GM18508 (cell line): ENCODE measurements at regions not wholly inside any gene's neighbourhood (a gene's known extent, or its start where the extent isn't known, plus 50 kb on each side); places are given as distances from the start of the nearest gene placed in this dataset.

Experiments
- ATAC-seq: cut with Tn5 transposase; IDR thresholded peaks from one replicate; pipeline ENCODE4 v1.9.1; 2021; ENCODE audit warnings: moderate number of reproducible peaks; ENCODE audit not compliant: insufficient read depth, unreplicated experiment

DNA sequence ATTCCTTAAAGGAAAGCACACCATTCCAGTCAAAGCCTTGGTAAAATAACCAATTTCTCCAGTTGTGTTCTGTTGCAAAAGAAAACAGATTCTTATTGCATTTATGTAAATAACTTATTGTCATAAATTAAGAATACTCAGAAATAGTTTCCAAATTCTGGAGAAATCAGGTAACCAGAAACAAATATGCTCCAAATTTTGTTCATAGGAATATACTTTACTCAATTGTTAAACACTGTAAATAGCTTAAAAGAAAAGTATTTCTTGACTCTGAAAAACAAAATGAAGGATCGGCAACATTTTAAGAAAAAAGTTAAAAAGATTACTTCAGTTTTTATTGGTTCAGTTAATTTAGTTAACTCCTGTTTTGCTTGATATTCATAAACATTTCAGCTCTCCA lies 67.1 kb upstream of the PIK3CG start:
- no peak for ATAC-seq

GRCh38 chr7:106802589-106802988 lies 62.5 kb upstream of the PIK3CG start:
- ATAC-seq, result no peak

GRCh38 chr7:106806556-106806955 lies 58.5 kb upstream of the PIK3CG start:
- no peak for ATAC-seq

DNA sequence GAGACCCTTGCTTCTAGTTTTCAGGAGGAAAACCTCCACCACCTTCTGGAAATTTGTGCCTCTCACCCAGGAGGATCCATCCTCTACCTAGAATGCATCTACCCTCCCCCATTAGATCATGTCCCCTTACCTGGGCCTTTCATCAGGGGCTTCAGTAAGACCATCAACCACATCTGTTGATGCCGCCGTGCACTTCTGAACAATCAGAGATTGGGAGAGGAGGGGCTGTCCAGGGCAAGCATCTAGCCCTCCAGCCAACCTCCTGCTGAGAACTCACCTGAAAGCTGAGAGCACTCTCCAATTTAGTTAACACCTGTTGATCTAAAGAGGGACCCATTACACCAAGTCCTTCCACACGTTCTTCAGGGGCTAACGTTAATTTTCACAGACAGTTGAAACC lies 57.6 kb upstream of the PIK3CG start:
- no peak for ATAC-seq

DNA sequence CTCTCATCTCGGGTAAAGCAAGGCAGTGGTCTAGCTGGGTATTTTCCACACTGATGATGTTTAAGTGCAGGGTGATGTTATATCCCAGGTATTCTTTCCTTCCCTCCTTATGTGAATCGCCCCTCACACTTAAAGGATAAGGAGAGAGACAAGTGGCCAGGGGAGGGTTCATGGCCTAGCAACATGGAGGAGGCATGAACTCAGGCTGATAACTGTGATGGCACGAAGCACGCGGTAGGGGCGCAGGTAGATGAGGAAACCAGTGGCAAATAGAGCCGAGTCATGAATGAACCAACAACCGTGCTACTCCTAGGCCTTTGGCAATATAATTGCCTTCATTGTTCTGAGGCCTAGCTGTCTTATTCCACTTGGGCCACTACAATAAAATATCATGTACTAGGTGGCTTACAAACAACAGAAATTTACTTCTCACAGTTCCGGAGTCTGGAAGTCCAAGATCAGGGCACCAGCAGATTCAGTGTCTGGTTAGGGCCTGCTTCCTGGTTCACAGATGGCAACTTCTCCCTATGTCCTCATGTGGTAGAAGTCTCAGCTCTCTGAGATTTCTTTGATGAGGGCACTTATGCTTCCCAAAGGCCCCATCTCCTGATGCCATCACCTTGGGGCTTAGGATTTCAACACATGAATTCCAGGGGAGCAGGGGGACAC lies 56.0 kb upstream of the PIK3CG start:
- ATAC-seq, result no peak

DNA sequence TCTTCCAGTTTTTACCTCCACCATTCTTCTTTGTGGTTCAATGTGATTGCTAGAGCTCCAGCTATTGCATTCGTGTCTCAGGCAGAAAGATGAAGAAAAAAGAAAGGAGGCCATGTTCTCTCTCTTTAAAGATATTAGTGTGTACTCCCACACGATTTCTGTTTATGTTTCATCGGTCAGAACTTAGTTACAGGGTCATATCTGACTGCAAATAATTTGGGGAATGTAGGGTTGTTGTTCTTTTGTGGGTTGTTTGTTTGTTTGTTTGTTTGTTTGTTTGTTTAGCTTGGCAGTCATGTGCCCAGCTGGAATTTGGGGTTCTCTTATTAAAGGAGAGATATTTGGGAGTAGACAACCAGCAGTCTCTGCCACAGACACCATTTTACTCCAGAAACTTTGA lies 53.6 kb upstream of the PIK3CG start:
- no peak for ATAC-seq

DNA sequence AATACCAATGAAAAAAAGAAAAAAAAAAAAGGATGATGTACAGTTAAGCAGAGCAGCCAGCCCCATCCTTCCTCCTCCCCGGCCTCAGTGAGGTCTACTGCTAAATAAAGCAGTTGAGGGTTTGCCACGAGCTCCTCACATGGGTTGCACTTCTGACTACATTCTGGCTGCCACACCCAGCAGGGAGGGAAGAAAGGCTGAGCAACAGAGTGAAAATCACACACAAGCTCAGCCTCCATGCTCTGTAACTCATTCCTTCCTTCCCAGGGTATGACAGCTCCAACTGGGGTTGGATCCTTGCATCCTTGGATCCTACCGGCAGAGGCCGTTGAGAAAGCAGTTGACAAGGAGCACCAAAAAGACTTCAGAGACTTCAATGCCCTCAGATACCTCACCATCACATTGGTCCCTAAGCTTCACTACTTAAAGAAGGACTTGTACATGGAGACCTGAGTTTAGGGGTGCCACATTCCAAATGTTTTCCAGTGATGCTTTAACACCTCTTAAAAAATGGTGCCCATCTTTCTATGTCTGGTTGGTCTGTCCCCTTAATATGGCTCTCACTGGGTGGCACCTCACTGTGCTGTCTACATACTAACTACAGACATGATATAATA lies 52.9 kb upstream of the PIK3CG start:
- no peak for ATAC-seq

DNA sequence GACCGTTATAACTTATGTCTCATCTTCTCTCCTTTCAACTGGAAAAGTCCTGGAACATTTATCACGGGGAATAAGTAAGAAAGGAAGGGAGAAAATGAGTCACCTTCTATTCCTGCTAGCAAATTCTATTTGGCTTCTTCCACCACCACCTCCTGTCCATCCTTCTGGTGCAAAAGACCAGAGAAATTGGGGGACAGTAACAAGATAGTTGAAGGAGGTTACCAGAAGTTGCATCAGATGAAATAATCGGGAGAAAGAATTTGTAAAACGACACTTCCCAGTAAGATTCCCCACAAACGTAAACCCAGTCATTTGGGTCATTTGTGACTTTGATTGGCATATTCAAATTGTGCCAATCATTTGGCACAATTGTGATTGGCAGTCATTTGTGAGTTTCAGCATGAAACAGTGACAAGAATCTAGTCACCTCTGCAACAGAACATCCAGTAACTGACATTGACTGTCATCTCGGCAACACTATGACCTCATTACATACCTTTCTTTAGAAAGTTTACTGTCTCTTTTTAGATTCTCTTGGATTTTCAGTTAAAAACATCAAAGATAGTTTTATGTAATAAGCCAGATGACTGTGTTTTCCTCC lies 51.3 kb upstream of the PIK3CG start:
- no peak for ATAC-seq

DNA sequence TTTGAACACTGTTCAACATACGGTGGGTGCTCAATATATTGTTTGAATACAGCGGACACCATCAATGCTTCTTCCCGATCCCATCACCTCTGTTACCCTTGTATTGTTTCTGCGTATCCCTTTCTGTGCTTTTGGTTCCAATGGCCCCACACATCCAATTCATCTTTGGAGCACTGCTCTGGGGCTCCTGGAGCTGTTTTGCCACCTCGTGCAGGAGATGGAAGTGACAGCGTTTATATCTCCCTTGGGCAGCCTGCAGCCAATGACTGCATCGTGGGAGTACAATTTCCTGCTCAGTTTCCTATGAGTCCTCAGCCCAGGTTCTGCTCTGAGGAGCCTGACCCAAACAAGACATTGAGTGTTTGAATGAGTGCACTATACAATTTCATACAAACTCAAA lies 50.2 kb upstream of the PIK3CG start:
- ATAC-seq, result no peak
